HCT116 (cell line): ENCODE measurements at regions not wholly inside any gene's neighbourhood (a gene's known extent, or its start where the extent isn't known, plus 50 kb on each side); places are given as distances from the start of the nearest gene placed in this dataset.

Source experiments
- ATAC-seq: fragments of 200-7000 bp; cut with Tn5 transposase; 2 replicates; pipeline ENCODE4 v1.9.1; 2020; ENCODE audit warnings: mild to moderate bottlenecking, moderate library complexity
- BruUV-seq: library from RNA; stranded (reverse); fragments of 400-500 nt; replicated peaks from 2 replicates; lab custom pipeline; 2021; lab: Mats Ljungman, UMichigan
- CTCF ChIA-PET: fragments of 300-600 bp; sonication (Branson Sonifier 250); formaldehyde crosslinking; loops from one replicate; lab custom pipeline; 2021; ENCODE audit warnings: antibody characterized with exemption; lab: Charles Lee
- POLR2A ChIA-PET: fragments of 300-600, 350-600 bp; sonication (Branson Sonifier 250); formaldehyde crosslinking; loops from one replicate; lab custom pipeline; 2021; ENCODE audit warnings: antibody characterized with exemption; lab: Charles Lee
- RAD21 ChIA-PET, 2 experiments: fragments of 300-600 bp; sonication (Branson Sonifier 250); formaldehyde crosslinking; loops; one replicate each; lab custom pipeline; 2023; ENCODE audit warnings: low total read pairs in 2 of 2; ENCODE audit not compliant: uncharacterized antibody in 2 of 2, unreplicated experiment in 2 of 2, low non-redundant PET in 1 of 2; lab: Charles Lee
- DNase-seq: peaks from one replicate; pipeline ENCODE4 v3.0.0-alpha.2; 2010; ENCODE audit warnings: low read depth, low spot score
- H2AFZ ChIP-seq: fragments of 200-600 bp; shearing (Covaris generic), sonication (generic); 2 replicates; pipeline ENCODE4 v1.6.1; 2017; ENCODE audit warnings: low read depth, mixed run types, mixed read lengths, antibody characterized with exemption, low read length; ENCODE audit not compliant: poor library complexity, severe bottlenecking
- H3K27ac ChIP-seq: 2 replicates; pipeline ENCODE4 v1.5.1; 2012; ENCODE audit warnings: low read depth, low read length
- H3K27me3 ChIP-seq: fragments of 200-600 bp; sonication (generic); 2 replicates; pipeline ENCODE4 v1.6.1; 2016; ENCODE audit warnings: mixed run types, low read length, mixed read lengths; ENCODE audit not compliant: insufficient read depth
- H3K36me3 ChIP-seq, 2 experiments: fragments of 200-500 bp in 1 of 2; fragments of 200-600 bp in 1 of 2; sonication (Bioruptor generic) in 1 of 2; sonication (generic) in 1 of 2; 2 replicates each; pipeline versions ENCODE4 v1.5.1 to v1.6.1; 2014 to 2016; ENCODE audit warnings: low read length in 2 of 2, inconsistent platforms in 1 of 2, mixed read lengths in 1 of 2, mixed run types in 1 of 2; ENCODE audit not compliant: insufficient read depth in 2 of 2, control insufficient read depth in 1 of 2
- H3K4me1 ChIP-seq, 2 experiments: fragments of 200-600 bp in 1 of 2; sonication (generic) in 1 of 2; 2 replicates each; pipeline versions ENCODE4 v1.5.1 to v1.6.1; 2012 to 2017; ENCODE audit warnings: low read length in 2 of 2, inconsistent platforms in 1 of 2, mild to moderate bottlenecking in 1 of 2, mixed read lengths in 1 of 2, mixed run types in 1 of 2, moderate library complexity in 1 of 2; ENCODE audit not compliant: insufficient read depth in 2 of 2, control insufficient read depth in 1 of 2
- H3K4me2 ChIP-seq: fragments of 200-600 bp; sonication (generic); 2 replicates; pipeline ENCODE4 v1.6.1; 2017; ENCODE audit warnings: mixed run types, low read length, mixed read lengths
- H3K4me3 ChIP-seq, 2 experiments: fragments of 200-600 bp in 1 of 2; sonication (generic) in 1 of 2; replicated peaks in 1 of 2; 2 replicates each; pipeline ENCODE4 v1.5.1; 2011 to 2016; ENCODE audit warnings: low read length in 2 of 2, control low read depth in 1 of 2, low read depth in 1 of 2, mild to moderate bottlenecking in 1 of 2, mixed read lengths in 1 of 2, mixed run types in 1 of 2
- H3K79me2 ChIP-seq: fragments of 200-600 bp; sonication (generic); 2 replicates; pipeline ENCODE4 v1.6.1; 2017; ENCODE audit warnings: mild to moderate bottlenecking, mixed run types, low read length, moderate library complexity, mixed read lengths; ENCODE audit not compliant: insufficient read depth
- H3K9ac ChIP-seq: fragments of 200-600 bp; sonication (generic); 2 replicates; pipeline ENCODE4 v1.6.1; 2016; ENCODE audit warnings: low read length, mixed read lengths
- H3K9me2 ChIP-seq: fragments of 200-600 bp; sonication (generic), shearing (Covaris generic); 2 replicates; pipeline ENCODE4 v1.6.1; 2017; ENCODE audit warnings: mixed run types, mild to moderate bottlenecking, moderate library complexity; ENCODE audit not compliant: insufficient read depth
- H3K9me3 ChIP-seq, 2 experiments: fragments of 200-500 bp in 1 of 2; fragments of 200-600 bp in 1 of 2; sonication (Bioruptor generic) in 1 of 2; sonication (generic) in 1 of 2; 2 replicates each; pipeline ENCODE4 v1.6.1; 2014 to 2017; ENCODE audit warnings: low read length in 2 of 2, mixed read lengths in 2 of 2, inconsistent platforms in 1 of 2, low read depth in 1 of 2, mild to moderate bottlenecking in 1 of 2, mixed run types in 1 of 2, moderate library complexity in 1 of 2; ENCODE audit not compliant: control insufficient read depth in 1 of 2, insufficient read depth in 1 of 2
- H4K20me1 ChIP-seq: fragments of 200-600 bp; sonication (generic), shearing (Covaris generic); 2 replicates; pipeline ENCODE4 v1.6.1; 2017; ENCODE audit warnings: mixed run types, mild to moderate bottlenecking, moderate library complexity; ENCODE audit not compliant: insufficient read depth
- CEBPB ChIP-seq: IDR thresholded peaks from 2 replicates; pipeline ENCODE4 v1.6.1; 2012; ENCODE audit warnings: low read depth
- ELF1 ChIP-seq: IDR thresholded peaks from 2 replicates; pipeline ENCODE4 v1.6.1; 2012; ENCODE audit warnings: low read depth, borderline replicate concordance
- EZH2 ChIP-seq: fragments of 200-600 bp; sonication (generic); IDR thresholded peaks from 2 replicates; pipeline ENCODE4 v1.6.1; 2017; ENCODE audit warnings: antibody characterized with exemption, mixed run types
- EZH2phosphoT487 ChIP-seq: fragments of 200-600 bp; IDR thresholded peaks from 2 replicates; pipeline ENCODE4 v1.6.1; 2018; ENCODE audit warnings: antibody characterized with exemption, borderline replicate concordance
- FOSL1 ChIP-seq: IDR thresholded peaks from 2 replicates; pipeline ENCODE4 v1.6.1; 2012; ENCODE audit warnings: low read depth
- POLR2A ChIP-seq: IDR thresholded peaks from 2 replicates; pipeline ENCODE4 v1.7.0; 2011; ENCODE audit warnings: borderline replicate concordance; ENCODE audit not compliant: insufficient read depth, insufficient read length; ENCODE audit errors: extremely low read depth
- POLR2AphosphoS5 ChIP-seq: IDR thresholded peaks from 2 replicates; pipeline ENCODE4 v1.6.1; 2011; ENCODE audit warnings: mild to moderate bottlenecking, low read depth, low read length, moderate library complexity
- RAD21 ChIP-seq: IDR thresholded peaks from 2 replicates; pipeline ENCODE4 v1.6.1; 2012; ENCODE audit warnings: low read depth, mild to moderate bottlenecking
- SP1 ChIP-seq: IDR thresholded peaks from 2 replicates; pipeline ENCODE4 v1.6.1; 2012; ENCODE audit warnings: low read depth
- SRF ChIP-seq: IDR thresholded peaks from 2 replicates; pipeline ENCODE4 v1.6.1; 2012; ENCODE audit warnings: low read depth
- ZNF274 ChIP-seq: fragments of 200-500 bp; sonication (Bioruptor generic); IDR thresholded peaks from 2 replicates; pipeline ENCODE4 v1.6.1; 2014; ENCODE audit warnings: mild to moderate bottlenecking, low read depth, low read length, inconsistent platforms
- intact Hi-C: fragments of 100-400 bp; cut with micrococcal nuclease; formaldehyde crosslinking; loops from 2 replicates; pipeline ENCODE4 v1.10.0; 2022
- TF ChIP-seq, protein P1 (sequence below), 3 experiments: fragments of 200-600 bp in 1 of 3; sonication (generic) in 1 of 3; IDR thresholded peaks in 2 of 3; conservative IDR thresholded peaks in 1 of 3; 2 replicates each; pipeline ENCODE4 v1.5.1; 2012 to 2017; ENCODE audit warnings: low read depth in 2 of 3, low read length in 2 of 3, antibody characterized with exemption in 1 of 3, borderline replicate concordance in 1 of 3, control low read depth in 1 of 3, mild to moderate bottlenecking in 1 of 3, mixed read lengths in 1 of 3, mixed run types in 1 of 3, moderate library complexity in 1 of 3; ENCODE audit not compliant: insufficient read depth in 1 of 3
- TF ChIP-seq, protein P2 (sequence below): IDR thresholded peaks from 2 replicates; pipeline ENCODE4 v1.6.1; 2011; ENCODE audit warnings: mild to moderate bottlenecking, low read length, moderate library complexity; ENCODE audit not compliant: insufficient replicate concordance; ENCODE audit errors: extremely low read depth
- TF ChIP-seq, protein P3 (sequence below): IDR thresholded peaks from 2 replicates; pipeline ENCODE4 v1.6.1; 2012

DNA sequence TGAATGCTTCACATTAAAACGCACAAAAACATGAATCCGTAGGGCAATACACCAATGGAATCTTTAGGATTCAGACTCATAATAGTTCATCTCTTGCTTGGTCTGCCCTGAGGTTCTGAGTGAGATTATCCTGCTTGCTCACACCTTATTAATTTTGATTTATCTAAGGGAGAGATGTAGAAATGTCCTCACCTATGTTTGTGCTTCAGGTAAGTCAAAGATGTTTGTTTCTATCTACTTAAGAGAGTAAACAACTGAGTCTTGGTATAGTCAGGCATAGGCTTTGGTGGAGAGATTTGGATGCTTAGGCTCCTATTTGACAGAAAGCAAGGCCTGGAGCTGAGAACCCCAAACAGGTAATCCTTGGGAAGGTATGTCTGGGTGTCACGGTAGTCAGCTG is 231.0 kb upstream of the TNP1 start:
- intact Hi-C loops = no loop called here
- ChIA-PET POLR2A (no interaction called here), CTCF (no interaction called here), RAD21 (no interaction called here)
- Histone ChIP-seq H4K20me1 (no peaks in the 10 kb centered on the region), H3K79me2 (no peaks in the 10 kb centered on the region), H3K27me3 (no peaks in the 10 kb centered on the region), H3K36me3 (no peaks in the 10 kb centered on the region), H3K9me2 (no peaks in the 10 kb centered on the region), H3K4me2 (no peak overlapping the region), H3K27ac (no peak overlapping the region), H3K9ac (no peak overlapping the region), H3K4me3 (no peak overlapping the region), H2AFZ (no peak overlapping the region), H3K9me3 (no peaks in the 10 kb centered on the region), H3K4me1 (peaks cover 0 to 5% of the 10 kb centered on the region in 2 experiments; a peak in 1 of 4 replicates)
- DNase-seq (no peak), ATAC-seq (no peak)
- no TSS peak for BruUV-seq
- TF ChIP-seq ZNF274 (no peak), FOSL1 (no peak), POLR2AphosphoS5 (no peak), SP1 (no peak), RAD21 (no peak), EZH2phosphoT487 (no peak), POLR2A (no peak), ELF1 (no peak), EZH2 (no peak), SRF (no peak), CEBPB (no peak)
- TF ChIP-seq, protein P1, sequence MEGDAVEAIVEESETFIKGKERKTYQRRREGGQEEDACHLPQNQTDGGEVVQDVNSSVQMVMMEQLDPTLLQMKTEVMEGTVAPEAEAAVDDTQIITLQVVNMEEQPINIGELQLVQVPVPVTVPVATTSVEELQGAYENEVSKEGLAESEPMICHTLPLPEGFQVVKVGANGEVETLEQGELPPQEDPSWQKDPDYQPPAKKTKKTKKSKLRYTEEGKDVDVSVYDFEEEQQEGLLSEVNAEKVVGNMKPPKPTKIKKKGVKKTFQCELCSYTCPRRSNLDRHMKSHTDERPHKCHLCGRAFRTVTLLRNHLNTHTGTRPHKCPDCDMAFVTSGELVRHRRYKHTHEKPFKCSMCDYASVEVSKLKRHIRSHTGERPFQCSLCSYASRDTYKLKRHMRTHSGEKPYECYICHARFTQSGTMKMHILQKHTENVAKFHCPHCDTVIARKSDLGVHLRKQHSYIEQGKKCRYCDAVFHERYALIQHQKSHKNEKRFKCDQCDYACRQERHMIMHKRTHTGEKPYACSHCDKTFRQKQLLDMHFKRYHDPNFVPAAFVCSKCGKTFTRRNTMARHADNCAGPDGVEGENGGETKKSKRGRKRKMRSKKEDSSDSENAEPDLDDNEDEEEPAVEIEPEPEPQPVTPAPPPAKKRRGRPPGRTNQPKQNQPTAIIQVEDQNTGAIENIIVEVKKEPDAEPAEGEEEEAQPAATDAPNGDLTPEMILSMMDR (IDR thresholded peaks at IDR 0.05 in 2 of 3, conservative IDR thresholded peaks at IDR 0.05 in 1 of 3; ENCODE audit: borderline replicate concordance in 1 of 3, insufficient read depth in 1 of 3, low read depth in 2 of 3, low read length in 2 of 3) = no peak
- TF ChIP-seq, protein P2, sequence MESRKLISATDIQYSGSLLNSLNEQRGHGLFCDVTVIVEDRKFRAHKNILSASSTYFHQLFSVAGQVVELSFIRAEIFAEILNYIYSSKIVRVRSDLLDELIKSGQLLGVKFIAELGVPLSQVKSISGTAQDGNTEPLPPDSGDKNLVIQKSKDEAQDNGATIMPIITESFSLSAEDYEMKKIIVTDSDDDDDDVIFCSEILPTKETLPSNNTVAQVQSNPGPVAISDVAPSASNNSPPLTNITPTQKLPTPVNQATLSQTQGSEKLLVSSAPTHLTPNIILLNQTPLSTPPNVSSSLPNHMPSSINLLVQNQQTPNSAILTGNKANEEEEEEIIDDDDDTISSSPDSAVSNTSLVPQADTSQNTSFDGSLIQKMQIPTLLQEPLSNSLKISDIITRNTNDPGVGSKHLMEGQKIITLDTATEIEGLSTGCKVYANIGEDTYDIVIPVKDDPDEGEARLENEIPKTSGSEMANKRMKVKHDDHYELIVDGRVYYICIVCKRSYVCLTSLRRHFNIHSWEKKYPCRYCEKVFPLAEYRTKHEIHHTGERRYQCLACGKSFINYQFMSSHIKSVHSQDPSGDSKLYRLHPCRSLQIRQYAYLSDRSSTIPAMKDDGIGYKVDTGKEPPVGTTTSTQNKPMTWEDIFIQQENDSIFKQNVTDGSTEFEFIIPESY = no peak
- TF ChIP-seq, protein P3, sequence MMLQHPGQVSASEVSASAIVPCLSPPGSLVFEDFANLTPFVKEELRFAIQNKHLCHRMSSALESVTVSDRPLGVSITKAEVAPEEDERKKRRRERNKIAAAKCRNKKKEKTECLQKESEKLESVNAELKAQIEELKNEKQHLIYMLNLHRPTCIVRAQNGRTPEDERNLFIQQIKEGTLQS = no peak
